Sigmoid colon (tissue), 6 donors: ENCODE measurements at regions not wholly inside any gene's neighbourhood (a gene's known extent, or its start where the extent isn't known, plus 50 kb on each side); places are given as distances from the start of the nearest gene placed in this dataset.
A peak's percentile ranks its signal among the peaks of the same experiment; 100 is the strongest.

ENCODE experiments used
- DNase-seq: peaks from one replicate; pipeline ENCODE4 v3.0.0-alpha.2; 2019
- H3K27ac ChIP-seq, 4 donors: fragments of 200-600 bp; sonication (generic); one replicate each; pipeline ENCODE4 v1.5.1; 2016 to 2019; ENCODE audit warnings: mild to moderate bottlenecking in 1 of 4
- H3K27me3 ChIP-seq, 3 donors: fragments of 200-600 bp; sonication (generic); one replicate each; pipeline ENCODE4 v1.5.1; 2019; ENCODE audit warnings: mild to moderate bottlenecking in 1 of 3
- H3K36me3 ChIP-seq, 4 donors: fragments of 200-600 bp; sonication (generic); one replicate each; pipeline ENCODE4 v1.5.1; 2016 to 2019
- H3K4me1 ChIP-seq, 4 donors: fragments of 200-600 bp; sonication (generic); one replicate each; pipeline ENCODE4 v1.5.1; 2017 to 2019
- H3K4me3 ChIP-seq, 4 donors: fragments of 200-600 bp; sonication (generic); one replicate each; pipeline ENCODE4 v1.5.1; 2017 to 2019; ENCODE audit warnings: mild to moderate bottlenecking in 2 of 4, moderate library complexity in 1 of 4
- H3K9me3 ChIP-seq, 4 donors: fragments of 200-600 bp in 3 of 4; sonication (generic) in 3 of 4; one replicate each; pipeline versions ENCODE4 v1.5.1 to v1.6.1; 2013 to 2019
- EP300 ChIP-seq, 4 donors: sonication (generic); formaldehyde crosslinking; IDR thresholded peaks; one replicate each; pipeline ENCODE4 v1.6.1; 2017; ENCODE audit warnings: antibody characterized with exemption in 4 of 4
- POLR2A ChIP-seq, 2 donors: fragments of 450-650 bp; IDR thresholded peaks; one replicate each; pipeline ENCODE4 v1.6.1; 2016; ENCODE audit warnings: antibody characterized with exemption in 2 of 2, mild to moderate bottlenecking in 2 of 2, moderate library complexity in 2 of 2
- POLR2AphosphoS5 ChIP-seq, 4 donors: sonication (generic); formaldehyde crosslinking; IDR thresholded peaks; one replicate each; pipeline ENCODE4 v1.6.1; 2017; ENCODE audit warnings: antibody characterized with exemption in 4 of 4
- WGBS, 2 donors: extraction: QIAGEN DNeasy Blood & Tissue Kit; methylation state at CpG; one replicate each; pipeline ENCODE4 v1.1.7; 2013; 5-methylcytosine and 5-hydroxymethylcytosine counted together
- intact Hi-C: fragments of 100-400 bp; cut with DNase I; formaldehyde crosslinking; loops from one replicate; pipeline ENCODE4 v1.15.1; 2023
- TF ChIP-seq, protein P1 (sequence below), 4 experiments: fragments of 450-650 bp in 3 of 4; fragments of 200-600 bp in 1 of 4; IDR thresholded peaks; one replicate each; pipeline ENCODE4 v1.5.1; 2016 to 2019; ENCODE audit warnings: antibody characterized with exemption in 4 of 4, mild to moderate bottlenecking in 3 of 4, moderate library complexity in 2 of 4
- donor health status: healthy with polysubstance abuse.
- donor health status: healthy.

DNA sequence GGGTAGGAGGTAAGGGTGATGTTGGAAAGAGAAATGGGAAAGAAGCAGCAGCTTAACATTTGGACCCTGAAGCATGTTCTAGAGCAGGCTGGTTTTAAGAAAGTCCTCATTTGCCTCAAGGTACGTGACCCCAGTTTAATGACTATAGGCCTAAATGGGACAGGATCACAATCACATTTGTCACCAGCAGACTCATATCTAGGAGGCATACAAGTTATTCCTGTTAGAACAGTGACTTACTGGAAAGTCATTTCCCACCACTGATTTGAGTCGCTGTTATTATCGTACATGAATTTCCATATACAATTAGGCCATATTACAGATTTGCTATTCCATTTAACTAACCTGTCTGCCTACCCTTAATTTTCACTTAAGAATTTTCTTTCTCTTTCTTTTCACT lies 326.1 kb downstream of the DAD1 start:
- Histone ChIP-seq H3K4me3 (no peak overlapping the region), H3K36me3 (no peaks in the 10 kb centered on the region), H3K27ac (no peak overlapping the region), H3K9me3 (no peaks in the 10 kb centered on the region), H3K4me1 (no peaks in the 10 kb centered on the region), H3K27me3 (no peaks in the 10 kb centered on the region)
- DNase-seq = no peak
- intact Hi-C loops = no loop called here
- TF ChIP-seq EP300 (IDR thresholded peaks at IDR 0.05) = no peak
- TF ChIP-seq POLR2A (IDR thresholded peaks at IDR 0.05) = no peak
- TF ChIP-seq, protein P1, sequence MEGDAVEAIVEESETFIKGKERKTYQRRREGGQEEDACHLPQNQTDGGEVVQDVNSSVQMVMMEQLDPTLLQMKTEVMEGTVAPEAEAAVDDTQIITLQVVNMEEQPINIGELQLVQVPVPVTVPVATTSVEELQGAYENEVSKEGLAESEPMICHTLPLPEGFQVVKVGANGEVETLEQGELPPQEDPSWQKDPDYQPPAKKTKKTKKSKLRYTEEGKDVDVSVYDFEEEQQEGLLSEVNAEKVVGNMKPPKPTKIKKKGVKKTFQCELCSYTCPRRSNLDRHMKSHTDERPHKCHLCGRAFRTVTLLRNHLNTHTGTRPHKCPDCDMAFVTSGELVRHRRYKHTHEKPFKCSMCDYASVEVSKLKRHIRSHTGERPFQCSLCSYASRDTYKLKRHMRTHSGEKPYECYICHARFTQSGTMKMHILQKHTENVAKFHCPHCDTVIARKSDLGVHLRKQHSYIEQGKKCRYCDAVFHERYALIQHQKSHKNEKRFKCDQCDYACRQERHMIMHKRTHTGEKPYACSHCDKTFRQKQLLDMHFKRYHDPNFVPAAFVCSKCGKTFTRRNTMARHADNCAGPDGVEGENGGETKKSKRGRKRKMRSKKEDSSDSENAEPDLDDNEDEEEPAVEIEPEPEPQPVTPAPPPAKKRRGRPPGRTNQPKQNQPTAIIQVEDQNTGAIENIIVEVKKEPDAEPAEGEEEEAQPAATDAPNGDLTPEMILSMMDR (IDR thresholded peaks at IDR 0.05) = no peak
- TF ChIP-seq POLR2AphosphoS5 (IDR thresholded peaks at IDR 0.05) = no peak
- 97% methylated on average over 3 of the region's 3 CpGs for WGBS, 2 donors

DNA sequence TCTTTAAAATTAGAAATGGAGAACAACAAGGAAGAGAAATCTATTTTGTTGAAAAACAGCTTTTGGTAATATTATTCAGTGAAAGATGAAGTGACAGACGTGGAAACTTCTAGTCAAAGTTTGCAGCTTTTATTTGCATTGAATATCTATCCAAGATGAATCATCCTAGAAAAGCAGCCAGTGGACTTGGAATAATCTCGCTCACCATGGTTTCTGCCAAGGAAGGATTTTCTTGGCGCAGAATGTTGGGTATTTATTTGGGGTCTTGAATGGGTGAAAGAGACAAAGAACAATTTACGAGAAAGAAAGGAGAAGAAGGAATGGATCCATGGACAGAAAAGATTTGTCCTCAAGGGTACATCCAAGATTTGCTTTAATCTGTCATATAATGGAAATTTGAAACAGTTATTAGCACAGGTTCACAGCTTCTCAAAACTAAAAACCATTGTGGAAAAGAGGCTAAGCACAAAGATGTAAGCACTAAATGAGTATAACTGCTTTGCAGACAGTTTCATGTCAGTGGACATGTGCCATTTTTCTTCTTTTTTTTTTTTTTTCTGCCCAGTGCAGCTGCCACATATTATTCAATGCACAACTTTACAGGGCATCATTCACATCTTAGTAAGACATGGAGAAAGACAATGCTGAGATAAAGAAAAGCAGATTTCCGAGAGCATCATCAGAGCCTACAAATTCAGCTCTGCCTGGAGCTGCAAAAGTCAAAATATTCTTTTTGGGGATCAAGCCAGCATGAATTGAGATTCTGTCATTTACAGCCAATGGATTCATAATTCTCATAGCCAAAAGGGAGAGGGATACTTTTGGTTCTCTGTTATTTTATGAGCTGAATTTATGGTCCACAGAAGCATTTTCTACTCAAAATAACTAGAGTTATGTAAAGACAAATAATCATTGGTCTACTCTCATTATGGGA lies 333.7 kb downstream of the DAD1 start:
- no peak overlapping the region for H3K27ac ChIP-seq
- H3K27me3 ChIP-seq = no peaks in the 10 kb centered on the region
- TF ChIP-seq EP300 (IDR thresholded peaks at IDR 0.05) (no peak), POLR2AphosphoS5 (IDR thresholded peaks at IDR 0.05) (no peak), POLR2A (IDR thresholded peaks at IDR 0.05) (no peak)
- TF ChIP-seq, protein P1 (IDR thresholded peaks at IDR 0.05) = no peak
- DNase-seq = no peak
- H3K4me1 ChIP-seq = peaks cover 0 to 12% (median 5%) of the 10 kb centered on the region in 4 donors
- no peaks in the 10 kb centered on the region for H3K9me3 ChIP-seq
- WGBS, 2 donors = 71 to 82% methylated on average over 5 of the region's 5 CpGs
- H3K4me3 ChIP-seq = no peak overlapping the region
- intact Hi-C loops = no loop called here
- no peaks in the 10 kb centered on the region for H3K36me3 ChIP-seq

DNA sequence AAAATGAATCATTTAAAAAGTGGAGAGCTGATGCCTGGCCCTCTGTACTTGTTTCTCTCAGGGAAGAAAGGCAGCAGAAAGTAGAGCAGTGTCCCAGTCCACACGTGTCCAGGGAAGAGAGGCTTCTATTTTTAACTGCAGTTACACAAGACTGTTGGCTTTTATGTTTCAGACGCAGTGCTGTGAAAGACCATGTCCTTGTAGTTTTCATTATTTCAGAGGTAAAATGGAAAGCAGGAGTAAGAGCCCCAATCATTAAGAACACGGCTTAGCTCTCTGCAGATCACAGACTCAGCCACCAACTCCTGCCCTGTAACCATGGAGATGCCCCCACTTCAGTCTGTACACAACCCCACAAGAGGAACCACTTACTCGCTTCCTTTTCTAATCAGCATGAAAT lies 336.3 kb downstream of the DAD1 start:
- intact Hi-C loops = no loop called here
- Histone ChIP-seq H3K4me1 (peaks cover 0 to 12% (median 5%) of the 10 kb centered on the region in 4 donors), H3K4me3 (no peak overlapping the region), H3K9me3 (no peaks in the 10 kb centered on the region), H3K27me3 (no peaks in the 10 kb centered on the region), H3K36me3 (no peaks in the 10 kb centered on the region), H3K27ac (peak overlapping the region in 1 of 4 donors; percentile 46)
- TF ChIP-seq POLR2AphosphoS5 (IDR thresholded peaks at IDR 0.05) (no peak), POLR2A (IDR thresholded peaks at IDR 0.05) (no peak), EP300 (IDR thresholded peaks at IDR 0.05) (no peak)
- TF ChIP-seq, protein P1 (IDR thresholded peaks at IDR 0.05) = no peak
- WGBS, 2 donors = 41 to 74% methylated on average over 4 of the region's 4 CpGs
- DNase-seq = no peak

DNA sequence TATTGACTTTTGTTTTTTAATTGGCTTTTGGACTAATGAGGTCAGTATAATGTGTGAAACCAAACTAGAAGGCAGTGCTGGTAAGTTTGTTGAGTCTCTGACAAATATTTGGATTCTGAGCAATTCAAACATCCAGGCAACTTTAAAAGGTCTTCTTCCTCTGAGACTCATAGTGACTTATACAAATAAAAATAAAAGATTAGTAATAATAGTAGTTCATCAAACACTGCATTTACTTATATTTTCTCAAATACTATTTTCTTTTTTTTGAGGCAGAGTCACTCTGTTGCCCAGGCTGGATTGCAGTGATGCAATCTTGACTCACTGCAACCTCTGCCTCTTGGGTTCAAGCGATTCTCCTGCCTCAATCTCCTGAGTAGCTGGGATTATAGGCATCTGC lies 337.9 kb downstream of the DAD1 start:
- Histone ChIP-seq H3K36me3 (no peaks in the 10 kb centered on the region), H3K4me1 (peaks cover 0 to 12% (median 5%) of the 10 kb centered on the region in 4 donors), H3K9me3 (no peaks in the 10 kb centered on the region), H3K4me3 (no peak overlapping the region), H3K27ac (no peak overlapping the region), H3K27me3 (no peaks in the 10 kb centered on the region)
- WGBS, 2 donors = 56 to 88% methylated on average over 1 of the region's 1 CpG
- TF ChIP-seq EP300 (IDR thresholded peaks at IDR 0.05) = no peak
- TF ChIP-seq, protein P1 (IDR thresholded peaks at IDR 0.05) = no peak
- no peak for TF ChIP-seq POLR2A (IDR thresholded peaks at IDR 0.05)
- no peak for TF ChIP-seq POLR2AphosphoS5 (IDR thresholded peaks at IDR 0.05)
- no peak for DNase-seq
- intact Hi-C loops = no loop called here
